ENCODE measurements at regions not wholly inside any gene's neighbourhood (a gene's known extent, or its start where the extent isn't known, plus 50 kb on each side); places are given as distances from the start of the nearest gene placed in this dataset.

DNA sequence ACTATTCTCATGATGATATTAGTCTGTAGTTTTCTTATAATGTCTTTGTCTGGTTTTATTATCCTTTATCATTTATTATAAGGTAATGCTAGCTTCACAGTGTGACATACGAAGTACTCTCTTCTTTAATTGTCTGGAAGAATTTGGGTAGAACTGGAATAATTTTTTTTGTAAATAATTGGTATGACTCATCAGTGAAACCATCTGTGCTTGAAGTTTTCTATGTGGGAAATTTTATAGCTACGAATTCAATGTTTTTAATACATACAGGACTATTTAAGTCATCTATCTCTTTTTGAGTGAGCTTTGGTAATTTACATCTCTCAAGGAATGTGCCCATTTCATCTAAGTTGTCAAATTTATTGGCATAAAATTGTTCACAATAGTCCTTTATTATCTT lies 86.3 kb downstream of the SOD2 start:
- H3K4me1 ChIP-seq: no peaks in the 10 kb centered on the region
- no peaks in the 10 kb centered on the region for H3K36me3 ChIP-seq
- H3K9me3 ChIP-seq: peaks cover 0 to 10% (median 5%) of the 10 kb centered on the region in 8 donors
- peaks cover 0 to 10% (median 0%) of the 10 kb centered on the region in 7 donors for H3K27me3 ChIP-seq (replicated peaks in 1 of 7)
- no peak overlapping the region for H3K4me3 ChIP-seq
- WGBS, 5 donors: 63 to 85% (median 74%) methylated on average over 2 of the region's 2 CpGs
- intact Hi-C loops (cut with DNase I; ENCODE audit: low total_unique reads): no loop called here
- H3K27ac ChIP-seq: no peak overlapping the region
- no peak for DNase-seq
- TF ChIP-seq POLR2AphosphoS5 (IDR thresholded peaks at IDR 0.05) (no peak), POLR2A (IDR thresholded peaks at IDR 0.05) (no peak)
- TF ChIP-seq, protein P1, sequence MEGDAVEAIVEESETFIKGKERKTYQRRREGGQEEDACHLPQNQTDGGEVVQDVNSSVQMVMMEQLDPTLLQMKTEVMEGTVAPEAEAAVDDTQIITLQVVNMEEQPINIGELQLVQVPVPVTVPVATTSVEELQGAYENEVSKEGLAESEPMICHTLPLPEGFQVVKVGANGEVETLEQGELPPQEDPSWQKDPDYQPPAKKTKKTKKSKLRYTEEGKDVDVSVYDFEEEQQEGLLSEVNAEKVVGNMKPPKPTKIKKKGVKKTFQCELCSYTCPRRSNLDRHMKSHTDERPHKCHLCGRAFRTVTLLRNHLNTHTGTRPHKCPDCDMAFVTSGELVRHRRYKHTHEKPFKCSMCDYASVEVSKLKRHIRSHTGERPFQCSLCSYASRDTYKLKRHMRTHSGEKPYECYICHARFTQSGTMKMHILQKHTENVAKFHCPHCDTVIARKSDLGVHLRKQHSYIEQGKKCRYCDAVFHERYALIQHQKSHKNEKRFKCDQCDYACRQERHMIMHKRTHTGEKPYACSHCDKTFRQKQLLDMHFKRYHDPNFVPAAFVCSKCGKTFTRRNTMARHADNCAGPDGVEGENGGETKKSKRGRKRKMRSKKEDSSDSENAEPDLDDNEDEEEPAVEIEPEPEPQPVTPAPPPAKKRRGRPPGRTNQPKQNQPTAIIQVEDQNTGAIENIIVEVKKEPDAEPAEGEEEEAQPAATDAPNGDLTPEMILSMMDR (IDR thresholded peaks at IDR 0.05 in 8 of 11, conservative IDR thresholded peaks at IDR 0.05 in 3 of 11): no peak

DNA sequence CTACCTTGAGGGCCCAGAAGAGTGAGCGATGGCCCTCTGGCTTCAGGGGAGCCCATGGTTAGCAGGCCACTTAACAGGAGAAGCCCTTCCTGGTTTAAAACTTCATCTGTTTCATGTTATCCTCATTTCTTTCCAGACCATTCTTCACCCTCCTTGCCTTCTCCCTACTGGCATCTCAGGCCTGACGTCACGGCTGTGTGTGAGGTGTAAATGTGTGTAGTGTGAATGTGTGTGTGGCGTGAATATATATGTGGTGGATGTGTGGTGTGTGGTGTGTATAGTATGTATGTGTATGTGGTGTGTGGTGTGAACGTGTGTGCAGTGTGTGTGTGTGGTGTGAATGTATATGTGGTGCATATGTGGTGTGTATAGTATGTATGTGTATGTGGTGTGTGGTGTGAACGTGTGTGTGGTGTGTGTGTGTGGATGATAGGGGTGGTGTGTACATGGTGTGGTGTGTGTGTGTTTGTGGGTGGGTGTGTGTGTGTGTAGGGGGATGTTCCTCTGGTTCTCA lies 88.5 kb downstream of the SOD2 start:
- no peak overlapping the region for H3K27ac ChIP-seq
- 72 to 81% (median 80%) methylated on average over 6 of the region's 6 CpGs for WGBS, 5 donors
- peaks cover 0 to 18% (median 0%) of the 10 kb centered on the region in 7 donors for H3K27me3 ChIP-seq (replicated peaks in 1 of 7)
- TF ChIP-seq POLR2A (IDR thresholded peaks at IDR 0.05): no peak
- TF ChIP-seq, protein P1 (IDR thresholded peaks at IDR 0.05 in 8 of 11, conservative IDR thresholded peaks at IDR 0.05 in 3 of 11): no peak
- no peak for TF ChIP-seq POLR2AphosphoS5 (IDR thresholded peaks at IDR 0.05)
- intact Hi-C loops (cut with DNase I; ENCODE audit: low total_unique reads): no loop called here
- DNase-seq: no peak
- H3K9me3 ChIP-seq: peaks cover 0 to 10% (median 5%) of the 10 kb centered on the region in 8 donors
- H3K4me3 ChIP-seq: no peak overlapping the region
- no peaks in the 10 kb centered on the region for H3K4me1 ChIP-seq
- no peaks in the 10 kb centered on the region for H3K36me3 ChIP-seq

DNA sequence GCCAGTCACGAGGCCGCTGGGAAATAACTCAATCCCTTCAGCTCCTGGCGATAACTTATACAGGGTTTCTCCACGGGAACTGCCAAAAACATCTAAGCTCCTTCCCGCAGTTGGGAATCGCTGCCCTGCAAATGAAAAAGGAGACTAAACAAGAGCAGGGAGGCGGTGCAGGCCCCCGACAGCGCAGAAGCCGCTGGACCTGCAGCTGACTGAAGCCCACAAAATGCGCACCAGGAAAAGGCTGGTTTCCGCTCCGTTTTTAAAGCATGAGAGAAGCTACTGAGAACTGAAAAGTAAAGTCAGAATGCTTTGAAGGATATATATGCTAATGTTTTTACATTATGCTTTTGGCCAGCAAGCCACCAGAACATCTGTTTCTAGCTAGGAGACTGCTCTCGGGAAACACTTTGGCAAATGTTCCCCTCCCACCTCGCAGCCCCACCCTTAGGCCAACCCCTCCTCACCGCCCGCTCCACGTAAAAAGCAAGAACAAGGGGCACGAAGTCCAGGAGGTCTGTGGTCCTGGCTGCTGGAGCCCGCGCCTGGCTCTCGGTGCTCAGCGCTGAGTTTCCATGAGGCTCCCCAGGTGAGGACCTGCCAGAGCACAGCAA lies 90.5 kb downstream of the SOD2 start:
- intact Hi-C loops (cut with DNase I; ENCODE audit: low total_unique reads): no loop called here
- WGBS, 5 donors: 63 to 85% (median 68%) methylated on average over 18 to 23 of the region's 23 CpGs
- no peaks in the 10 kb centered on the region for H3K36me3 ChIP-seq
- no peak overlapping the region for H3K27ac ChIP-seq
- TF ChIP-seq POLR2AphosphoS5 (IDR thresholded peaks at IDR 0.05): no peak
- TF ChIP-seq POLR2A (IDR thresholded peaks at IDR 0.05): no peak
- peaks cover 0 to 4% (median 0%) of the 10 kb centered on the region in 8 donors for H3K9me3 ChIP-seq
- H3K4me3 ChIP-seq: no peak overlapping the region
- H3K27me3 ChIP-seq (replicated peaks in 1 of 7): peaks cover 0 to 18% (median 0%) of the 10 kb centered on the region in 7 donors
- no peak for DNase-seq
- no peaks in the 10 kb centered on the region for H3K4me1 ChIP-seq

DNA sequence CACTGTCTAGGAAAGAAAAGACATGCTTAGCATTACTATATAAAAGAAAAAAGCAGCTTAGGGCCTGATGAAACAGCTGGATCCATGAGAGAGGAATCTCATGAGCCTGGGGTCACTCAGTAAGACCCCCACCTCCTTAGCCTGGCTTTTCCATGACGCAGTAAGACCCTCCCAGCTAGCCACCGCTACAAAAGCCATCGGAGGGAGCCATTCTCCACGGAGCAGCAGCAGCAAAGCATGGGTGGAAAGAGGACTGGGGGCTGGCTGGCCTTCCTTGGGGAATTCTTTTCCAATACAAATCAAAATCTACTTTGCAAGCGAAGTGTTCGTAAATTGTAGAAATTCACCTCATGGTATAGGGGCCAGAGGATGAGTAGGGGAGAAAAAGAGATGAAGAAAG lies 91.8 kb downstream of the SOD2 start:
- intact Hi-C loops (cut with DNase I; ENCODE audit: low total_unique reads): no loop called here
- no peak overlapping the region for H3K27ac ChIP-seq
- no peaks in the 10 kb centered on the region for H3K4me1 ChIP-seq
- peaks cover 0 to 18% (median 0%) of the 10 kb centered on the region in 7 donors for H3K27me3 ChIP-seq (replicated peaks in 1 of 7)
- WGBS, 5 donors: 71 to 84% (median 77%) methylated on average over 6 of the region's 6 CpGs
- DNase-seq: no peak
- no peak for TF ChIP-seq POLR2AphosphoS5 (IDR thresholded peaks at IDR 0.05)
- TF ChIP-seq, protein P1 (IDR thresholded peaks at IDR 0.05 in 8 of 11, conservative IDR thresholded peaks at IDR 0.05 in 3 of 11): no peak
- TF ChIP-seq POLR2A (IDR thresholded peaks at IDR 0.05): no peak
- no peak overlapping the region for H3K4me3 ChIP-seq
- H3K36me3 ChIP-seq: no peaks in the 10 kb centered on the region
- no peaks in the 10 kb centered on the region for H3K9me3 ChIP-seq

Data from spleen (tissue), 11 donors.